ENCODE measurements at regions not wholly inside any gene's neighbourhood (a gene's known extent, or its start where the extent isn't known, plus 50 kb on each side); places are given as distances from the start of the nearest gene placed in this dataset.

DNA sequence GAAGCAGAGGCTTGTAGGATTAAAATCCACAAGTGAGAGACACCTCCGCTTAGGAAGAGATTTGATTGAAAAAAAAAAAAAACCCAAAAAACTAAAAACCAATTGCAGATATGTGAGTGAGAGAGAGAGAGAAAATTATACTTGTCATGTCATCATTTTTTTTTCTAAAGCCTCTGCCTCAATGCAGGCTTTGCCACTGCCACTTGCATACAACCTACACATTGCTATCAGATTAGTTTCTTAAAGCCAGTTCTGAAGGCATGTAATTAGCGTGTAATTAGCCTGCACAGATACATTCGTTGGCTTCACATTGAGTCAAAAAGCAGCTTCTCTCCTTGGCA, 86.1 kb upstream of the MTPN start:
- no peak for TF ChIP-seq POLR2A (IDR thresholded peaks at IDR 0.05)
- TF ChIP-seq, protein P1, sequence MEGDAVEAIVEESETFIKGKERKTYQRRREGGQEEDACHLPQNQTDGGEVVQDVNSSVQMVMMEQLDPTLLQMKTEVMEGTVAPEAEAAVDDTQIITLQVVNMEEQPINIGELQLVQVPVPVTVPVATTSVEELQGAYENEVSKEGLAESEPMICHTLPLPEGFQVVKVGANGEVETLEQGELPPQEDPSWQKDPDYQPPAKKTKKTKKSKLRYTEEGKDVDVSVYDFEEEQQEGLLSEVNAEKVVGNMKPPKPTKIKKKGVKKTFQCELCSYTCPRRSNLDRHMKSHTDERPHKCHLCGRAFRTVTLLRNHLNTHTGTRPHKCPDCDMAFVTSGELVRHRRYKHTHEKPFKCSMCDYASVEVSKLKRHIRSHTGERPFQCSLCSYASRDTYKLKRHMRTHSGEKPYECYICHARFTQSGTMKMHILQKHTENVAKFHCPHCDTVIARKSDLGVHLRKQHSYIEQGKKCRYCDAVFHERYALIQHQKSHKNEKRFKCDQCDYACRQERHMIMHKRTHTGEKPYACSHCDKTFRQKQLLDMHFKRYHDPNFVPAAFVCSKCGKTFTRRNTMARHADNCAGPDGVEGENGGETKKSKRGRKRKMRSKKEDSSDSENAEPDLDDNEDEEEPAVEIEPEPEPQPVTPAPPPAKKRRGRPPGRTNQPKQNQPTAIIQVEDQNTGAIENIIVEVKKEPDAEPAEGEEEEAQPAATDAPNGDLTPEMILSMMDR (IDR thresholded peaks at IDR 0.05), result no peak
